GM19099 (cell line): ENCODE measurements at regions not wholly inside any gene's neighbourhood (a gene's known extent, or its start where the extent isn't known, plus 50 kb on each side); places are given as distances from the start of the nearest gene placed in this dataset.

Experiments used
- POLR2A ChIP-seq: IDR thresholded peaks from 3 replicates; pipeline ENCODE4 v1.6.1; 2011; ENCODE audit warnings: low read depth; ENCODE audit not compliant: insufficient read length; ENCODE audit errors: extremely low read depth

DNA sequence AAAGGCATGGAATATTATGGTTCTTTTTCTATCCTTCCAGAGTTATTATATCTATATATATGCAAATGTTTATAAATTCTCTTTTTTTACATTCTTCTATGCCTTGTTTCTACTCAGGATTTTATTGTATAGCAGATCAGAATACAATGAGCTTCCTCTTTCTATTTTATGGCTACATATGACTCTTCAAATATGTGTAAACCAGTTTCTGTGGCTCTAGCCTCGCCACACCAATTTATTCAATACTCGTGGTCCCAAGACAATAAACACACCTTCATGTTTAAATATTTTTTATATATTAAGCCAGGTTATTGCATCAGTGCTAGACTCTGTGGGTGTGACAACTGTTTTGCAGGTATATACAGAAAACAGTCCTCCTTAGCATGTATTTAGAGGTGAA is 237.5 kb upstream of the MKLN1 start:
- TF ChIP-seq POLR2A: no peak

- TF ChIP-seq POLR2A: no peak
Measured at GRCh38 chr7:131090886-131091692, 236.6 kb upstream of the MKLN1 start.

DNA sequence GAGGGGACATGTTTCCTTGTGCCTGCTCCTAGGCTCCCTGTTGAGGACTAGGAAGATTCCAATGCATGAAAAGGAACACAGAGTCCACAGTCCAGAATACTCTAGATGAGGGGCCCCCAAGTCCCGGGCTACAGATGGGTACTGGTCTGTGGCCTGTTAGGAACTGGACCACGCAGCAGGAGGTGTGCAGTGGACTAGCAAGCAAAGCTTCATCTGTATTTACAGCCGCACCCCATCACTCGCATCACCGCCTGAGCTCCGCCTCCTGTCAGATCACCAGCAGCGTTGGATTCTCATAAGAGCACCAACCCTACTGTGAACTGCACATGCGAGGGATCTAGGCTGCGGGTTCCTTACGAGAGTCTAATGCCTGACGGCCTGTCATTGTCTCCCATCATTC is 233.0 kb upstream of the MKLN1 start:
- TF ChIP-seq POLR2A: no peak

DNA sequence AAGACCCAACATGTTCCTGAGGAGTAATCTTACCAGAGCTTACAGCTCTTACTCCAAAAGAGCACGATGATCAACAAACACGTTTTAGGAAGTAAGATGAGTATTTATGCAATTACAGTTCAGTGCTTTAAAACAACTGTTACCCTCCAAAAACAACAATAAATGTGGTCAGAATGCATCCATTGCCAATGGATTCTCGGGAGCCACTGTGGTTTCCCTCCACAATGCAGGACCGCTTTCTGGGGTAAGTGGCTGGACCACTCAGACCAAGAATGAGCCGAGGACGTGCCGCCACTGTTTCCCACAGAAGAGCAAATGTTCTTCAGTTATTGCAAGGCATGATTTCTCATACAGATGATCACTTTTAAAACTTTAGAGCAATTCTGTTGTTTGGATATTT is 232.3 kb upstream of the MKLN1 start:
- no peak for TF ChIP-seq POLR2A

GRCh38 chr7:131096267-131096927 is 231.3 kb upstream of the MKLN1 start:
- TF ChIP-seq POLR2A: no peak

GRCh38 chr7:131097662-131098376 is 229.9 kb upstream of the MKLN1 start:
- TF ChIP-seq POLR2A: no peak

DNA sequence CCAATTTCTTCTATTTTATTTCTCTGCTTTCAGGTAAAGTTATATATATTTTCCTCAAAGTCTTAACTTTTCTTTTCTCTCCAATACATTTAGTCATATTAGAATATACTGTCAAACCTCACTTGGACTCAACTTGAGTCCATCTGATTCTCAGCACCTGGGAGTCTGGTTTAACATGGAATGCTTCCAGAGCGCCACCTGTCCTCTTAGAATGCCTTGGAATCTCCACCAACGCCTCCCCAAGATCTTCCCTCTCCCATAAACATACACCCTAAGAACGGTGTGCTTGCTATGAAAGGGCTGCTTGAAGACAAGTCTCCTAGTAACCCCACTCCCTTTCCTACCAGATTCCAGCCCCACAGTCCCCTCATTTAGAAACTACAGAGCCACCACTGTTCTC is 229.1 kb upstream of the MKLN1 start:
- TF ChIP-seq POLR2A: no peak

GRCh38 chr7:131100357-131101054 is 227.2 kb upstream of the MKLN1 start:
- TF ChIP-seq POLR2A: no peak

DNA sequence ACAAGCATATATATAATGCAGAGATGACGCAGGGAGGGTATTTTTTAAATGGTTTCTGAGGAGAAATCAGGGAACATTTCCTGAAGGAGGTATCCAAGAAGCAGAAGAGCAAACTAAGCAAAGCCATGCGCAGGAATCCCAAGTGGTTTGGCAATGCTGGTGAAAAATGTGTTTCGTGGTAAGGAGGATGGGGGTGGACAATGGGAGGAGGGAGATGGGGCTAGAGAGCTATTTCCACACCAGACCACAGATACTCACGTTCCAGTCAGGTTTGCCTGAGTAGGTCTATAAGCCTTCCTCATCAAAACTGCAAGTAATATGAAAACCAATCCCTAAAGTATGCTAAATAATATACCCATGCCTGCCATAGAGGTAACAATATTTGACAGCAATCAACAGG is 223.7 kb upstream of the MKLN1 start:
- TF ChIP-seq POLR2A: no peak

DNA sequence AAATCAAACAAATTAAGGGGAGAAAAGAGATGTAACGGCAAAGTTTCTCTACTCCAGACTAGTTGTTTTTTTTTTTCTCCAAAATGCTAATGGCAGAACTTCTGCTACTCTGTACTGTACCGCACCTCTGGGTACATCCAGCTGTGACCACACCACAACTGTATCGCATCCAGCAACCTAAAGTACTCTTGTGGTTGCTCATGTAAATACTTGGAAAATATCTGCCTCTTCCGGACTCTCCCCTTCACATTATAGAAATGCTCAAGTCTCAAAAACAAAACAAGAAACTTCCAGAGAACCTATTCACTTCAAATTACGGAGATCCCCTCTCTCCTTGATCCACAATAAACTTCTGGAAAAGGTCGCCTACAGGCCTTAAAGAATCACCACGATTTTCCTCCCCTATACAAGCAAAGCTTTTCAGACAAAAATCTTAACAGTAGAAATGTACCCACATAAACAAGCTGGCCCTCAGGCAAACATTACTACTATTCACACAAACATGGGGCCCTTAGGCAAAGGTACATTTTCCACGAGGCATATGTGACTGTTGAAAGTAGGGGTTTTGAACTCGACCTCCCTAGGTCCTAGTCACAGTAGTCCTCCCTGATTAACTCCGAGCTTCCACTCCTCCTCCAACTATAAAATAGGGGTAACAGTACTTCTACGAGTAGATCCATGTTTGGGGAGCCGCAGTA is 222.9 kb upstream of the MKLN1 start:
- TF ChIP-seq POLR2A: no peak

GRCh38 chr7:131105294-131105798 is 222.3 kb upstream of the MKLN1 start:
- TF ChIP-seq POLR2A: no peak

DNA sequence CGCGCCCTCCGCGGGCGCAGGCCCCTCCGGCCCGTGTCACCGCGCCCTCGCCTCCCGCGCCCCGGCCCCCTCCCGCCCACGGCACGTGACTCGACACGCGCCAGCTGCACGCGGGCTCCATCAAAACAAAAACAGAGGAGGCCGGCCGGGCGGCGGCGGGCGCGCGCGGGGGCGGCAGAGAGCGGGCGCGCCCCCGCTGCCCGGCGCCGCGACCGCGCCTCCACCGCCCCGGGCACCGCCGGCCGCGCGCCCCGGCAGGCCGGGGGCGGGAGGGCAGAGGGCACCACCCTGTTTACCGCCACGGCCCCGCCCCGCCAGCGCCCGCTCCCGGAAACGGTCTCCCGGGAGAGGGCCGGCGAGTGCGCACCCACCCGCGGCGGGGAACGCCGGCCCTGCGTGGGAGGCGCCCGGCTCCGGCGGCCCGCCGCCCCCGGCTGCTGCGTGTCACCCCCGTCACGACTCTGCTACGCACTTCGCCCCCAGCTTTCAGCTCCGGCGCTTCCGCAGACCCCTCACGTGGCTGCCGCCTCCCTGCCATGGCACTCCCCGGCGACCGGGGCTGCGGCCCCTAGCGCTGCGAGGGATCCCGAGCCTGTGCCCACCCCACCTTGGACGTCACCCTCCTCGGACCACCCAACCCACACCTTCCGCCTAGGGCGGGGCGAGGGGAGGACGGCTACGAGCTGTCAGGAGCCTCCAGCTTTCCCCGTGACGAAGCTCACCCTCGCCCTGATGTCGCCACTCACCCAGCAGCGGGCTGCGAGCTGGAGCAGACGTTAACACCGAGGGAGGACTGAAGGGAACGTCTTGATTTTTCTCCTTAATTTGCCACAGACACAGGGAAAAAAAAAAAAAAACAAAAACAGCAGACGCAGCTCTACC is 221.6 kb upstream of the MKLN1 start:
- TF ChIP-seq POLR2A: peak; percentile 46

GRCh38 chr7:131106681-131107336 is 220.9 kb upstream of the MKLN1 start:
- TF ChIP-seq POLR2A: no peak
